Activated CD8-positive, alpha-beta memory T cell treated with anti-CD3 and anti-CD28 coated beads, Interleukin-2, amount 50 U/mL, for 24 hours (primary cell): ENCODE measurements at regions not wholly inside any gene's neighbourhood (a gene's known extent, or its start where the extent isn't known, plus 50 kb on each side); places are given as distances from the start of the nearest gene placed in this dataset.
"Not testable (repeated sequence)": the region's sequence is repeated elsewhere in the genome, so short reads cannot be mapped to it uniquely, and the experiment has no call there.

Source experiments
- DNase-seq: peaks from one replicate; pipeline ENCODE4 v3.0.0-alpha.2; 2020; ENCODE audit errors: extremely low read depth

- no peak for DNase-seq
Measured at GRCh38 chr2:61675204-61675603, 137.0 kb upstream of the XPO1 start.

GRCh38 chr2:61671561-61672315, 133.6 kb upstream of the XPO1 start:
- DNase-seq: no peak

GRCh38 chr2:61670591-61671501, 132.7 kb upstream of the XPO1 start:
- no peak for DNase-seq

- DNase-seq: no peak
Measured at GRCh38 chr2:61664190-61664589, 126.0 kb upstream of the XPO1 start.

- no peak for DNase-seq
Measured at GRCh38 chr2:61662990-61663389, 124.8 kb upstream of the XPO1 start.

- no peak for DNase-seq
Measured at GRCh38 chr2:61660511-61661388, 122.6 kb upstream of the XPO1 start.

GRCh38 chr2:61658841-61659780, 121.0 kb upstream of the XPO1 start:
- no peak for DNase-seq

GRCh38 chr2:61649946-61650345, 111.8 kb upstream of the XPO1 start:
- not testable (repeated sequence) for DNase-seq

- DNase-seq: no peak
Measured at GRCh38 chr2:61649021-61649420, 110.9 kb upstream of the XPO1 start.

- no peak for DNase-seq
Measured at GRCh38 chr2:61647044-61647443, 108.9 kb upstream of the XPO1 start.

GRCh38 chr2:61645911-61646310, 107.8 kb upstream of the XPO1 start:
- DNase-seq: no peak

GRCh38 chr2:61643153-61643552, 105.0 kb upstream of the XPO1 start:
- DNase-seq: not testable (repeated sequence)

- DNase-seq: no peak
Measured at GRCh38 chr2:61640406-61640805, 102.2 kb upstream of the XPO1 start.

GRCh38 chr2:61639721-61640120, 101.6 kb upstream of the XPO1 start:
- no peak for DNase-seq

GRCh38 chr2:61636686-61637085, 98.5 kb upstream of the XPO1 start:
- DNase-seq: no peak

GRCh38 chr2:61634512-61634911, 96.4 kb upstream of the XPO1 start:
- no peak for DNase-seq

GRCh38 chr2:61633250-61633649, 95.1 kb upstream of the XPO1 start:
- no peak for DNase-seq

GRCh38 chr2:61632276-61633169, 94.4 kb upstream of the XPO1 start:
- no peak for DNase-seq

GRCh38 chr2:61631321-61631720, 93.2 kb upstream of the XPO1 start:
- no peak for DNase-seq

GRCh38 chr2:61626827-61627226, 88.7 kb upstream of the XPO1 start:
- no peak for DNase-seq
